IMR-90 (cell line): ENCODE measurements at regions not wholly inside any gene's neighbourhood (a gene's known extent, or its start where the extent isn't known, plus 50 kb on each side); places are given as distances from the start of the nearest gene placed in this dataset.

Experiments used
- ATAC-seq: fragments of 200-7000 bp; cut with Tn5 transposase; 2 replicates; pipeline ENCODE4 v1.9.1; 2020; ENCODE audit warnings: low read depth, mild to moderate bottlenecking, moderate library complexity
- BruUV-seq: library from RNA; stranded (reverse); fragments of 400-500 nt; replicated peaks from 2 replicates; lab custom pipeline; 2021; lab: Mats Ljungman, UMichigan
- CTCF ChIA-PET: fragments of 300-600 bp; formaldehyde crosslinking; extraction: SDS; loops from one replicate; lab custom pipeline; 2021; ENCODE audit warnings: antibody characterized with exemption; lab: Yijun Ruan, JAX
- POLR2A ChIA-PET: fragments of 300-600 bp; sonication (Branson Sonifier 250); formaldehyde crosslinking; loops from one replicate; lab custom pipeline; 2022; ENCODE audit warnings: antibody characterized with exemption; ENCODE audit not compliant: unreplicated experiment; lab: Charles Lee
- DNase-seq: peaks from one replicate; pipeline ENCODE4 v3.0.0; 2013
- H2AFZ ChIP-seq: replicated peaks from 2 replicates; pipeline ENCODE3; 2013; ENCODE audit warnings: low read length, mild to moderate bottlenecking; ENCODE audit not compliant: poor library complexity
- H2AK5ac ChIP-seq: 2 replicates; pipeline ENCODE4 v1.6.1; 2013; ENCODE audit warnings: low read depth, low read length, inconsistent platforms
- H2AK9ac ChIP-seq: replicated peaks from 2 replicates; pipeline ENCODE3; 2013; ENCODE audit warnings: mild to moderate bottlenecking, low read depth, low read length, moderate library complexity; ENCODE audit not compliant: poor library complexity
- H2BK120ac ChIP-seq: 2 replicates; pipeline ENCODE4 v1.6.1; 2013; ENCODE audit warnings: low read depth, low read length, inconsistent platforms
- H2BK15ac ChIP-seq: 3 replicates; pipeline ENCODE4 v1.6.1; 2013; ENCODE audit warnings: low read depth, low read length, inconsistent platforms
- H2BK20ac ChIP-seq: 2 replicates; pipeline ENCODE4 v1.6.1; 2013; ENCODE audit warnings: low read depth, mild to moderate bottlenecking, inconsistent platforms, low read length, moderate library complexity
- H2BK5ac ChIP-seq: 2 replicates; pipeline ENCODE4 v1.6.1; 2013; ENCODE audit warnings: mild to moderate bottlenecking, low read depth, low read length, inconsistent platforms; ENCODE audit not compliant: poor library complexity, severe bottlenecking
- H3K14ac ChIP-seq: replicated peaks from 2 replicates; pipeline ENCODE4 v1.6.1; 2013; ENCODE audit warnings: low read depth, low read length, inconsistent platforms
- H3K18ac ChIP-seq: 2 replicates; pipeline ENCODE4 v1.6.1; 2013; ENCODE audit warnings: low read depth, low read length, control low read depth
- H3K23ac ChIP-seq: 2 replicates; pipeline ENCODE4 v1.6.1; 2013; ENCODE audit warnings: low read depth, low read length, inconsistent platforms
- H3K27ac ChIP-seq: 2 replicates; pipeline ENCODE4 v1.5.1; 2013; ENCODE audit warnings: mild to moderate bottlenecking, control low read depth, low read length; ENCODE audit not compliant: insufficient read depth
- H3K27me3 ChIP-seq: 2 replicates; pipeline ENCODE4 v1.6.1; 2013; ENCODE audit warnings: low read length; ENCODE audit not compliant: control insufficient read depth, insufficient read depth
- H3K36me3 ChIP-seq: 2 replicates; pipeline ENCODE4 v1.6.1; 2013; ENCODE audit warnings: low read length, mixed read lengths; ENCODE audit not compliant: control insufficient read depth, insufficient read depth
- H3K4ac ChIP-seq: 2 replicates; pipeline ENCODE4 v1.6.1; 2013; ENCODE audit warnings: low read depth, low read length, inconsistent platforms
- H3K4me1 ChIP-seq: 2 replicates; pipeline ENCODE4 v1.6.1; 2013; ENCODE audit warnings: low read length, mixed read lengths; ENCODE audit not compliant: control insufficient read depth, insufficient read depth
- H3K4me2 ChIP-seq: 2 replicates; pipeline ENCODE4 v1.6.1; 2013; ENCODE audit warnings: low read depth, mild to moderate bottlenecking, control low read depth, low read length, moderate library complexity
- H3K4me3 ChIP-seq: 2 replicates; pipeline ENCODE4 v1.5.1; 2013; ENCODE audit warnings: low read depth, mild to moderate bottlenecking, control low read depth, low read length, moderate library complexity; ENCODE audit not compliant: insufficient read depth
- H3K56ac ChIP-seq: 2 replicates; pipeline ENCODE4 v1.6.1; 2013; ENCODE audit warnings: low read length, inconsistent platforms; ENCODE audit not compliant: insufficient read depth; ENCODE audit errors: extremely low read depth
- H3K79me1 ChIP-seq, 2 experiments: 2 replicates each; pipeline ENCODE4 v1.6.1; 2013; ENCODE audit warnings: low read length in 2 of 2, inconsistent platforms in 1 of 2, low read depth in 1 of 2
- H3K9ac ChIP-seq: 2 replicates; pipeline ENCODE4 v1.6.1; 2013; ENCODE audit warnings: low read depth, low read length, control low read depth
- H3K9me1 ChIP-seq: 2 replicates; pipeline ENCODE4 v1.6.1; 2013; ENCODE audit warnings: low read length, inconsistent platforms; ENCODE audit not compliant: insufficient read depth
- H3K9me3 ChIP-seq: 2 replicates; pipeline ENCODE4 v1.6.1; 2013; ENCODE audit warnings: low read length; ENCODE audit not compliant: control insufficient read depth, insufficient read depth
- H4K20me1 ChIP-seq: 2 replicates; pipeline ENCODE4 v1.6.1; 2013; ENCODE audit warnings: low read length, inconsistent platforms; ENCODE audit not compliant: insufficient read depth
- H4K5ac ChIP-seq: 2 replicates; pipeline ENCODE4 v1.6.1; 2013; ENCODE audit warnings: mild to moderate bottlenecking, low read depth, low read length, control low read depth
- H4K8ac ChIP-seq, 2 experiments: 2 replicates each; pipeline ENCODE4 v1.6.1; 2013; ENCODE audit warnings: low read depth in 2 of 2, low read length in 2 of 2, control low read depth in 1 of 2, inconsistent platforms in 1 of 2
- H4K91ac ChIP-seq: 2 replicates; pipeline ENCODE4 v1.6.1; 2013; ENCODE audit warnings: low read depth, low read length, inconsistent platforms; ENCODE audit not compliant: insufficient read depth
- BHLHE40 ChIP-seq: fragments of 150-350 bp; IDR thresholded peaks from 2 replicates; pipeline ENCODE4 v1.6.1; 2016; ENCODE audit warnings: mild to moderate bottlenecking, low read depth, low read length
- FOS ChIP-seq: fragments of 150-350 bp; IDR thresholded peaks from 2 replicates; pipeline ENCODE4 v1.6.1; 2016; ENCODE audit warnings: low read depth, low read length
- MAFK ChIP-seq: IDR thresholded peaks from 2 replicates; pipeline ENCODE4 v1.6.1; 2012; ENCODE audit warnings: low read depth, low read length, improper control_type of control experiment
- MXI1 ChIP-seq: IDR thresholded peaks from 2 replicates; pipeline ENCODE4 v1.6.1; 2012; ENCODE audit warnings: low read depth, mild to moderate bottlenecking, low read length, moderate library complexity, borderline replicate concordance
- POLR2A ChIP-seq: IDR thresholded peaks from 2 replicates; pipeline ENCODE4 v1.6.1; 2012; ENCODE audit warnings: mild to moderate bottlenecking, low read depth, low read length
- RCOR1 ChIP-seq: IDR thresholded peaks from 2 replicates; pipeline ENCODE4 v1.6.1; 2012; ENCODE audit warnings: mild to moderate bottlenecking, low read length, improper control_type of control experiment; ENCODE audit not compliant: insufficient replicate concordance
- SMC3 ChIP-seq: fragments of 150-350 bp; IDR thresholded peaks from 2 replicates; pipeline ENCODE4 v1.6.1; 2016; ENCODE audit warnings: low read depth, mild to moderate bottlenecking, antibody characterized with exemption, low read length, moderate library complexity
- WGBS, 2 experiments: methylation state at CpG; one replicate each; pipeline versions ENCODE4 v1.1.5 to v1.1.7; 2013; ENCODE audit warnings: missing lambda C conversion rate in 2 of 2; ENCODE audit not compliant: insufficient read length in 1 of 2; ENCODE audit errors: extremely low coverage in 2 of 2; 5-methylcytosine and 5-hydroxymethylcytosine counted together
- dilution Hi-C: fragments of 300-500 bp; cut with HindIII; formaldehyde crosslinking; loops from one replicate; pipeline ENCODE4 v1.14.3; 2018; ENCODE audit warnings: low sequenced_read_pairs; ENCODE audit not compliant: unreplicated experiment
- in situ Hi-C: fragments of 300-500 bp; cut with MboI; formaldehyde crosslinking; loops from 3 replicates; pipeline ENCODE4 v1.14.3; 2019; ENCODE audit warnings: low sequenced_read_pairs, inconsistent platforms, mixed read lengths
- intact Hi-C: fragments of 100-400 bp; cut with micrococcal nuclease; formaldehyde crosslinking; loops from 2 replicates; pipeline ENCODE4 v1.10.0; 2022
- TF ChIP-seq, protein P1 (sequence below): fragments of 150-350 bp; IDR thresholded peaks from 2 replicates; pipeline ENCODE4 v1.6.1; 2017; ENCODE audit warnings: mild to moderate bottlenecking, antibody characterized with exemption, low read length, low read depth
- TF ChIP-seq, protein P2 (sequence below): fragments of 150-350 bp; IDR thresholded peaks from 2 replicates; pipeline ENCODE4 v1.6.1; 2016; ENCODE audit warnings: low read depth, mild to moderate bottlenecking, low read length, moderate library complexity, borderline replicate concordance

DNA sequence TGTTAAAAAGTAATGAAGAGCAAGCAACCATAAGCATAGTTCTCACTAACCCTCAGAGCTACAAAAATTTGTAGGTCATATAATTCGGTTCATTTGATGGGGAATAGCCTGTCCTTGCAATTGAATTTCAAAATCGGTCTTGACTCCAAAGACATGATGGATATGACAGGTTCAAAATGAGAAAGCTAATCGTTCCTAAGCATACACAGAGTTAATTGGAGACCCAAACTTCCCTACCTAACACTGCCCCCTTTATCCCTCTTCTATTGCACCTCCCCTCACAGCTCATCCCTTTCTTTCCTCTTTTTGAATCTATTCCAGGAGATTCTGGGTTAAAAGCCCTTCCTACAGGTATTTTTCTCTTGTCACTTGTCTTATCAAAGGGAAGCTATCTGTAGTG lies 390.0 kb upstream of the PTBP2 start:
- H3K4ac ChIP-seq: no peak overlapping the region
- H3K79me1 ChIP-seq: no peaks in the 10 kb centered on the region
- no peaks in the 10 kb centered on the region for H3K9me3 ChIP-seq
- dilution Hi-C loops (no loop called here), intact Hi-C loops (no loop called here), in situ Hi-C loops (no loop called here)
- no peaks in the 10 kb centered on the region for H3K27me3 ChIP-seq
- no peak overlapping the region for H2BK15ac ChIP-seq
- ATAC-seq (no peak), DNase-seq (no peak)
- H3K4me2 ChIP-seq: no peak overlapping the region
- no peaks in the 10 kb centered on the region for H3K4me1 ChIP-seq
- no CpG with 5 or more reads among the region's 3 CpGs for WGBS, 2 experiments
- ChIA-PET CTCF (interaction anchor here (0.6 kb wide), 1 partner anchor 12 kb away, joined by 3 read pairs; no protein-coding TSS in a partner anchor), POLR2A (no interaction called here)
- H3K18ac ChIP-seq: no peak overlapping the region
- no peak overlapping the region for H4K8ac ChIP-seq
- no peaks in the 10 kb centered on the region for H3K36me3 ChIP-seq
- no peak overlapping the region for H3K14ac ChIP-seq
- TF ChIP-seq MAFK (no peak), RCOR1 (no peak), FOS (no peak), MXI1 (no peak), BHLHE40 (no peak), POLR2A (no peak), SMC3 (no peak)
- TF ChIP-seq, protein P1, sequence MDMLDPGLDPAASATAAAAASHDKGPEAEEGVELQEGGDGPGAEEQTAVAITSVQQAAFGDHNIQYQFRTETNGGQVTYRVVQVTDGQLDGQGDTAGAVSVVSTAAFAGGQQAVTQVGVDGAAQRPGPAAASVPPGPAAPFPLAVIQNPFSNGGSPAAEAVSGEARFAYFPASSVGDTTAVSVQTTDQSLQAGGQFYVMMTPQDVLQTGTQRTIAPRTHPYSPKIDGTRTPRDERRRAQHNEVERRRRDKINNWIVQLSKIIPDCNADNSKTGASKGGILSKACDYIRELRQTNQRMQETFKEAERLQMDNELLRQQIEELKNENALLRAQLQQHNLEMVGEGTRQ: no peak
- TF ChIP-seq, protein P2, sequence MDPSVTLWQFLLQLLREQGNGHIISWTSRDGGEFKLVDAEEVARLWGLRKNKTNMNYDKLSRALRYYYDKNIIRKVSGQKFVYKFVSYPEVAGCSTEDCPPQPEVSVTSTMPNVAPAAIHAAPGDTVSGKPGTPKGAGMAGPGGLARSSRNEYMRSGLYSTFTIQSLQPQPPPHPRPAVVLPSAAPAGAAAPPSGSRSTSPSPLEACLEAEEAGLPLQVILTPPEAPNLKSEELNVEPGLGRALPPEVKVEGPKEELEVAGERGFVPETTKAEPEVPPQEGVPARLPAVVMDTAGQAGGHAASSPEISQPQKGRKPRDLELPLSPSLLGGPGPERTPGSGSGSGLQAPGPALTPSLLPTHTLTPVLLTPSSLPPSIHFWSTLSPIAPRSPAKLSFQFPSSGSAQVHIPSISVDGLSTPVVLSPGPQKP: no peak
- no peak overlapping the region for H2AFZ ChIP-seq
- H3K23ac ChIP-seq: no peak overlapping the region
- no peak overlapping the region for H3K27ac ChIP-seq
- no peak overlapping the region for H2AK5ac ChIP-seq
- H3K9ac ChIP-seq: no peak overlapping the region
- no peak overlapping the region for H2BK5ac ChIP-seq
- no peak overlapping the region for H3K4me3 ChIP-seq
- H2BK120ac ChIP-seq: no peak overlapping the region
- H3K9me1 ChIP-seq: no peaks in the 10 kb centered on the region; the same call in 1 of the 2 replicates
- no peak overlapping the region for H4K91ac ChIP-seq
- H2BK20ac ChIP-seq: no peak overlapping the region
- BruUV-seq: no TSS peak
- H3K56ac ChIP-seq: no peak overlapping the region
- H4K5ac ChIP-seq: no peak overlapping the region
- no peak overlapping the region for H2AK9ac ChIP-seq
- no peaks in the 10 kb centered on the region for H4K20me1 ChIP-seq
